PFSK-1 (cell line): ENCODE measurements at regions not wholly inside any gene's neighbourhood (a gene's known extent, or its start where the extent isn't known, plus 50 kb on each side); places are given as distances from the start of the nearest gene placed in this dataset.

Source experiments
- FOXP2 ChIP-seq: optimal IDR thresholded peaks from 2 replicates; pipeline ENCODE3; 2011; ENCODE audit warnings: borderline replicate concordance, control low read depth, inconsistent platforms; ENCODE audit not compliant: insufficient read depth; ENCODE audit errors: extremely low read length, extremely low read depth
- POLR2AphosphoS5 ChIP-seq: IDR thresholded peaks from 2 replicates; pipeline ENCODE4 v1.6.1; 2012; ENCODE audit warnings: low read depth, mild to moderate bottlenecking, control low read depth, low read length, moderate library complexity
- REST ChIP-seq, 2 experiments: IDR thresholded peaks; 2 replicates each; pipeline versions ENCODE4 v1.6.1 to v1.8.0; 2011 to 2012; ENCODE audit warnings: low read depth in 2 of 2, low read length in 2 of 2, control low read depth in 1 of 2, inconsistent platforms in 1 of 2, mild to moderate bottlenecking in 1 of 2, moderate library complexity in 1 of 2; ENCODE audit not compliant: insufficient read depth in 1 of 2
- TAF1 ChIP-seq: IDR thresholded peaks from 2 replicates; pipeline ENCODE4 v1.6.1; 2012; ENCODE audit warnings: low read length, control low read depth, borderline replicate concordance; ENCODE audit not compliant: insufficient read depth

- TF ChIP-seq TAF1: no peak
- TF ChIP-seq POLR2AphosphoS5: no peak
- no peak for TF ChIP-seq REST (IDR thresholded peaks at IDR 0.05; ENCODE audit: insufficient read depth in 1 of 2, low read depth in 2 of 2, low read length in 2 of 2)
- TF ChIP-seq FOXP2: no peak
Observed at GRCh38 chr3:159559771-159560170, 428.9 kb upstream of the IL12A start.
